ENCODE measurements at regions not wholly inside any gene's neighbourhood (a gene's known extent, or its start where the extent isn't known, plus 50 kb on each side); places are given as distances from the start of the nearest gene placed in this dataset.

DNA sequence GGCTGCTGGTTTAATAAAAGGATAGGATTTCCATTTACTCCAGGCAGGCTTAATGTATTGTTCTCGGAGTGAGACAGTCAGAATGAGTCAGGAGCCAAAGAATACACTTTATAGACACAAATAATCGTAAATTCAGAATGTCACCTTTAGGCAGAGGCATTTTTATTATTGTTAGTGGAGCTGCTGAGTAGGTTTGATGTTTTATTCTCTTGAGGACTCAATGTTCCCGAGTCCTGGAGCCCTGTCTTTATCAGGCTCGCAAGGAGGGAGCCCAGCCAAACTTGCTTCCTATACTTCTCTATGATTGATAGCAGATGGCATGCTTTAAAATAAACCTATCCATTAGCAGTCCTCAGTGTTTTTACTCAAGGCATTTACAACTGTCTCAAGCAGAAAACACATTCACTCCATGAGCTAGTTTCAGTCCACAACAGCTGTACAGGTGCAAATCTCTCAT is 492.3 kb upstream of the ZEB2 start:
- Histone ChIP-seq H3K27ac (no peak overlapping the region), H3K9me3 (no peaks in the 10 kb centered on the region), H3K36me3 (no peaks in the 10 kb centered on the region), H3K4me3 (no peak overlapping the region), H3K4me1 (peaks cover 0 to 16% (median 7%) of the 10 kb centered on the region in 4 donors), H3K27me3 (peaks cover 0 to 13% (median 0%) of the 10 kb centered on the region in 3 donors)
- TF ChIP-seq POLR2A (IDR thresholded peaks at IDR 0.05) (no peak), POLR2AphosphoS5 (IDR thresholded peaks at IDR 0.05) (peak; percentile 63 to 88 (median 84)), EP300 (IDR thresholded peaks at IDR 0.05) (peak in 3 of 4 donors; percentile 54 to 78 (median 60)), CTCF (IDR thresholded peaks at IDR 0.05) (no peak)
- intact Hi-C loops (cut with DNase I), result no loop called here
- DNase-seq, result peak; percentile 78
- WGBS, 2 donors, result 29 to 59% methylated on average over 4 of the region's 4 CpGs

- Histone ChIP-seq H3K4me3 (no peak overlapping the region), H3K27ac (no peak overlapping the region), H3K27me3 (peaks cover 0 to 9% (median 0%) of the 10 kb centered on the region in 3 donors), H3K9me3 (no peaks in the 10 kb centered on the region), H3K36me3 (no peaks in the 10 kb centered on the region), H3K4me1 (peaks cover 0 to 16% (median 7%) of the 10 kb centered on the region in 4 donors)
- intact Hi-C loops (cut with DNase I), result no loop called here
- 56 to 63% methylated on average over 2 of the region's 2 CpGs for WGBS, 2 donors
- no peak for TF ChIP-seq POLR2A (IDR thresholded peaks at IDR 0.05)
- no peak for TF ChIP-seq CTCF (IDR thresholded peaks at IDR 0.05)
- TF ChIP-seq POLR2AphosphoS5 (IDR thresholded peaks at IDR 0.05), result no peak
- TF ChIP-seq EP300 (IDR thresholded peaks at IDR 0.05), result no peak
- DNase-seq, result no peak
These were observed 490.7 kb upstream of the ZEB2 start for GRCh38 chr2:145010635-145011034.

GRCh38 chr2:145007960-145008263 is 488.0 kb upstream of the ZEB2 start:
- TF ChIP-seq POLR2AphosphoS5 (IDR thresholded peaks at IDR 0.05) (no peak), POLR2A (IDR thresholded peaks at IDR 0.05) (no peak), EP300 (IDR thresholded peaks at IDR 0.05) (no peak), CTCF (IDR thresholded peaks at IDR 0.05) (no peak)
- Histone ChIP-seq H3K4me3 (no peak overlapping the region), H3K27me3 (no peaks in the 10 kb centered on the region), H3K9me3 (no peaks in the 10 kb centered on the region), H3K36me3 (no peaks in the 10 kb centered on the region), H3K27ac (peak overlapping the region in 1 of 4 donors; percentile 53), H3K4me1 (peaks cover 0 to 14% (median 7%) of the 10 kb centered on the region in 4 donors)
- DNase-seq, result no peak
- intact Hi-C loops (cut with DNase I), result no loop called here

DNA sequence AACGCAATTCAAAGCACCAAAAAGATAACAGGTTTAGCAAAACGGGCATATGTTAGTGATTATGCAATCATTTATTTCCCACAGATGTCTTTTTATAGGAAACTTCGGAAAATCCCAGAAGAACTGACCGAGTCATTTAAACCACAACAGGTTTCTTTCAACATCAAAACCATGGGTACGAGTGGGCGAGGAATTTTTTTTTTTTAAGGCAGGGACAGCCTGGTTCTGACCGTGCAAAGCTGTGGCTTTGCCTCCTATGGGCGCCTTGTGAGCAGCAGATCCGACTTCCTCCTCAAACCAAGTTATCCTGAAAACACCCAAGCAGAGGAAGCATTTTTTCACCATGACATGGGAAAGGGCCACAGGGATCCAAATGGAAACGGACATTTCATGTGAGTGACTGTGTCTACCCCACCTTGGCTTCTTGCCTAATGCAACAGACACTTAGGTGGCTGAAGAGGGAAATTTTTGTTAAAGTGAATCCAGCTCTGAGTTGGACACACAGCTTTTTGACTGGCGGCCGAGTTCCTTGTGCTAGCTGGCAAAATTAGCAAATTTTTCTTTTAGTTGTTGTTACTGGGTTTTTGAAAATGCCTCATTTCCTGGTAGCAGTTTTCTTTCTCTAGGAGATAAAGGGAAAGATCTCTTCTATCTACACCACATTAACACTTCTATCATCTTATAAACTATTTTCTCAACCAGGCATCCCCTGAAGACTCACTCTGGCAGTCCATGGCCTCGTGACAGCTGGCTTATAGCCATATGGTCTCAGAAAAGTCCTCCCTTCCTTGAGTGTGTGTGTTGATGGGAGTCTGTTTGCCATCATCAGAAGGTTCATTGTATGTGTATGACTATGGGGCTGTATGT is 487.4 kb upstream of the ZEB2 start:
- no peaks in the 10 kb centered on the region for H3K27me3 ChIP-seq
- peak overlapping the region in 1 of 4 donors; percentile 53 for H3K27ac ChIP-seq
- no peak for DNase-seq
- no peaks in the 10 kb centered on the region for H3K36me3 ChIP-seq
- TF ChIP-seq EP300 (IDR thresholded peaks at IDR 0.05), result no peak
- no peak for TF ChIP-seq POLR2A (IDR thresholded peaks at IDR 0.05)
- TF ChIP-seq CTCF (IDR thresholded peaks at IDR 0.05), result no peak
- no peak for TF ChIP-seq POLR2AphosphoS5 (IDR thresholded peaks at IDR 0.05)
- 76 to 83% methylated on average over 13 of the region's 13 CpGs for WGBS, 2 donors
- intact Hi-C loops (cut with DNase I), result no loop called here
- H3K4me1 ChIP-seq, result peaks cover 0 to 9% (median 4%) of the 10 kb centered on the region in 4 donors
- H3K4me3 ChIP-seq, result no peak overlapping the region
- no peaks in the 10 kb centered on the region for H3K9me3 ChIP-seq

All from sigmoid colon (tissue), 6 donors.